ENCODE measurements at regions not wholly inside any gene's neighbourhood (a gene's known extent, or its start where the extent isn't known, plus 50 kb on each side); places are given as distances from the start of the nearest gene placed in this dataset.

GRCh38 chrX:140249088-140249487 lies 255.8 kb downstream of the SOX3 start:
- TF ChIP-seq TAF1 (IDR thresholded peaks at IDR 0.05; ENCODE audit: borderline replicate concordance, low read depth, low read length) (no peak), CTCF (IDR thresholded peaks at IDR 0.05) (no peak), SMC3 (IDR thresholded peaks at IDR 0.05; ENCODE audit: low read depth, low read length) (no peak), MXI1 (IDR thresholded peaks at IDR 0.05; ENCODE audit: low read depth, low read length) (no peak)

All from SK-N-SH (cell line).